T-helper 2 cell treated with Interferon-gamma antibody and Interleukin-4, amounts not matched to agents 100 ng/mL and 5 ng/mL, for 36 hours (primary cell): ENCODE measurements at regions not wholly inside any gene's neighbourhood (a gene's known extent, or its start where the extent isn't known, plus 50 kb on each side); places are given as distances from the start of the nearest gene placed in this dataset.
"Not testable (repeated sequence)": the region's sequence is repeated elsewhere in the genome, so short reads cannot be mapped to it uniquely, and the experiment has no call there.

Experiments used
- intact Hi-C: fragments of 100-400 bp; cut with micrococcal nuclease; formaldehyde crosslinking; loops from one replicate; pipeline ENCODE4 v1.15.1; 2023

- intact Hi-C loops = no loop called here
These were observed 314.7 kb upstream of the ROPN1 start for GRCh38 chr3:124306665-124307064.

DNA sequence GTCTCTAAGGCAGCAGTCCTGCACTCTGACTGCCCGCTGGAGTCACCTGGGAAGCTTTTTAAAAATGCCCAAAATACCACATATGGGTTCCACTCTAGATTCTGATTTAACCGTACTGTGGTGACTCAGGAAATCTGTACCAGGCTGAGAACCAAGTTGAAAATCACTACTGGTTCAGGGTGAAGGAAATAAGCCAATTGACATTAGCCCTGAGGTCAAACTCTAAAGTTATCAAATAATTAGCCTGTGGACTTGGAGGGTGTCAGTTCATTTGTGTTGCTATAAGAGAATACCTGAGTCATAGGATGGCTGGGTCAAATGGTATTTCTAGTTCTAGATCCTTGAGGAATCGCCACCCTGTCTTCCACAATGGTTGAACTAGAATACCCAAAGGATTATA lies 321.7 kb upstream of the ROPN1 start:
- intact Hi-C loops = no loop called here

DNA sequence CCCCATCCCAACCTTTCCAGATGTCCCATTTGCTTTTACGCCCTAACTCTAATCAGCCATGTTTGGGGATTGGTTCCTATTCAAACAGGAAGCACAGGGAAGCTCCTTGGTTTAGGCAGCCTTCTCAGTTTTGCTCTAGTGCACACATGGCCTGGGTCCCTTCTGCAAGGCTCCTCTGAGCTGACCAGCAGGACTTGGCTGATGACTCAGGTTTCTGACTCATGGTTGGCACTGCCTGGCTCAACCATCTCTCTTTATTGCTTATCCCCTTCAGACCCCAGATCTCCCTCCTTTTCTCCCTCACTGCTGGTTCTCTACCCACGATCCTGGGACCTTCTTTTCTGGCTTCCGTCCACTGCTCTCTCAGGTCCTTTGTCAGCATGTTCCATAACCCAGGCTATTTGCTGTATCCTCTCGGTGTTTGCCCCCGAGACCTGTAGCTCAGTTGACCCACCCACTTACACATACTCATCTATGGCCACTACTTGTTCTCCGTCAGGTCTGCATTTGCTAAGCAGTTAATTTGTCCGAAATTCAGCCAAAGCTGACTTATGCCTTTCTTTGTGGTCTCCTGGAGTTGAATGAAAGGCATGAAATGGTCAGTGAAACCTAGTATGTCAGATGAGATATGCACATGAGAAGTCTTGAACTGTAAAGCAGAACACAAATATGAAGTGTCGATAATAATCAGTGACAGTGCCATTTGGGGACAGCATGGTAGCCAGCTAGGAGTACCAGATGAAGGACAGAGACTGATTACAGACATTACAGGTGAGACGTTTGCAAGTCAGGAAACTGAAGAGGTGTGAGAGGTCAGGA lies 323.5 kb upstream of the ROPN1 start:
- intact Hi-C loops = no loop called here

DNA sequence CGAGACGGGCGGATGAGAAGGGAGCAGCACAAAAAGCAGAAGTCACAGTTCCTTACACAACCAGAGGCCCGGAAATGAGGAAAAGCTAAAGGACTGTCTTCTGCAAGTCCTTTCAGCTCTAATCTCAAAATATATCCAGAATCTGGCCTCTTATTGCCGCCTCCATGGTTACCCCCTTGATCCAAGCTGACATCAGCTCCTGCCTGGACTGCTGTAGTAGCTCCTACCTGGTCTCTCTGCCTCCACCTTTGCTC lies 324.0 kb upstream of the ROPN1 start:
- intact Hi-C loops = no loop called here

GRCh38 chr3:124318014-124318413 lies 326.1 kb upstream of the ROPN1 start:
- intact Hi-C loops = no loop called here

GRCh38 chr3:124318656-124319055 lies 326.7 kb upstream of the ROPN1 start:
- intact Hi-C loops = no loop called here

DNA sequence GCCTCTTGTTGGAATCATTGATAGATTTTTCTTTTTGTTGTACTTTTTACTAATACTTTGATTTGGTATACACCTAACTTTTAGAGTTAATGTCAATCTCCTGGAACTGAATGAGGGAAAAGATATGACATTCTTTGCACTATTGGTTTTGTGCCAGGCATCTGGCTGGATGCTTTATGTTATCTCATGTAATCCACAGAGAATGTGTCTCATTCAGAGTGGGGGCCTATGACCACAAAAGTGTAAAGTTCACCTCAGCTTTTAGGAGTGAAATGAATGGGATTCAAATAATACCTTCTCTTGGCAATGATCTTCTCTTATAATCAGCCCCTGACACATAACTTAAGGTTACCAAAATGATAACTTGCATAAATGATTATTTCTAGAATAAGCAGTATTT lies 329.1 kb upstream of the ROPN1 start:
- intact Hi-C loops = no loop called here

GRCh38 chr3:124322309-124322880 lies 330.5 kb upstream of the ROPN1 start:
- intact Hi-C loops = no loop called here

DNA sequence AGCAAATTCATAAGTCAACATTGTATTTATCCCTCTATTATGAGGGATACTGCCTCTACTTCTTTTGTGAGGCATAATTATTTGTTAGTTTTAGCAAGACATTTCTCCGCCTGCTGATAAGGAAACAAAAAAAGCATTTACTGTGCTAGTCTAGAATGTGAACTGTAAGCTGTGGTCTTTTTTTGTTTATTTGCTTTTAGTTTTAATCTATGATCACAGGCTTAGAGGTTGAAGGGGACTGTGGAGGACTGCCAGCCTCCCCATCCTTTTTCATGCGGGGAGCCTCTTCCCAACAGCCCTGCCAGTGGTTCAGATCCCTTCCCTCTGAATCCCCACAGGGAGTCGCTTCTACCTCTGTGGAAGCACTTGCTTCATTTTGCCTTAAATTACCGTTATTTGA lies 331.0 kb upstream of the ROPN1 start:
- intact Hi-C loops = no loop called here

- intact Hi-C loops = no loop called here
These were observed 333.3 kb upstream of the ROPN1 start for GRCh38 chr3:124325248-124325647.

DNA sequence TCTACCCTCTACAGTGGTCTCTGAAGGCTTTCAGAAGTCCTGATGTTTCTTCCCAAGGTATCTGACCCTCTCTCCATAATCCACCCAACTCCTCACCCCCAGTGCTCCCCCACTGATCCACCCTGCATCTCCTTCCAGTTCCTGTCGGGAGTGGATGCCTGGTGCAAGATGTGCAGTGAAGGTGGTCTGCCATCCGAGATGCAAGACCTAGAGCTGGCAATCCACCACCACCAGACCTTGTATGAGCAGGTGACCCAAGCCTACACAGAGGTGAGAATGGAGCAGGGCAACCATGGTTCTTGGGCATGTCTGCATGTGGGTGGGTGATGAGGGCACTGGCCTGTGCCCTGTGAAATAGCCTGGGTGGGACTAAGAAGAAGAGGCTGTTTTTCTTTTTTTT lies 337.8 kb upstream of the ROPN1 start:
- intact Hi-C loops = no loop called here

GRCh38 chr3:124333931-124334640 lies 342.2 kb upstream of the ROPN1 start:
- intact Hi-C loops = no loop called here

GRCh38 chr3:124336067-124336656 lies 344.2 kb upstream of the ROPN1 start:
- intact Hi-C loops = no loop called here

DNA sequence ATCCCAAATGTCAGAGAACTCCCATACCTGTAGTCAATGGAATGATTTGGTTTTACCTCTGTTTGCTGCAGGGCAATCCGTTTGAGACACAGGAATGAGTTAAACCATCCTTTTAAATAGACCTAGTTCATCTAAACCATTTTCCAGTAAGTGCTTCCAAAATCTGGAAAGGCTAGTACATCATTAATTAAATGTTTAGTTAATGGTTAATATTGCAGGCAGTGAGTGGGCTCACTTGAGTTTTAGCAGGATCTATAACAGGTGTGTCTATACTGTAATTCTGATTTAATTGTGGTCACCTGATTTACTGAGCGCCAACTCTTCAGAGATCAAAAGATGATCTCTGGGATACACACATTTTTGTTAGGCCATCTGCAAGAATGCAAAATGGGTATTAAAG lies 353.9 kb upstream of the ROPN1 start:
- intact Hi-C loops = no loop called here

GRCh38 chr3:124346487-124346886 lies 354.6 kb upstream of the ROPN1 start:
- intact Hi-C loops = no loop called here

DNA sequence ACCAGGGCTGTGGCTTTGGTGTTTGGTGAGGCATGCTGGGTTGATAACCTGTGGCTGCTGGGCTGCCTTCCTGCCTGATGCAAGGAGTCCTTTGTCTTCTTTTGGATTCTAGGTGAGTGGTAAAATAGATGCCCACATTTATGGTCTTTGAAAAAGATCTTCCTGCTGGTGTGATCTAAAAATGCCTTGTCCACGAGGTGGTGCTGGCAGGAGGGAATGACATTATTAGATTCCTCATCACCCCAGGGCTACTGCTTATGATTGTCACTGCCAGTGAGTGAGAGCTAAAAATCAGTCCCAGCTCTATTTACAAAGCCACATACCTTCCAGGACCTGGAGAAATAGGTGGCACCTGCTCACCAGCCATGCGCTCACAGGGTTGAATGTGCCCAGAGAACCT lies 355.5 kb upstream of the ROPN1 start:
- intact Hi-C loops = no loop called here

- intact Hi-C loops = not testable (repeated sequence)
These were observed 356.6 kb upstream of the ROPN1 start for GRCh38 chr3:124348555-124348954.

- intact Hi-C loops = loop anchor here (1.0 to 5.0 kb wide), 2 partner anchors 117 to 201 kb away; no protein-coding TSS in a partner anchor
These were observed 359.7 kb upstream of the ROPN1 start for GRCh38 chr3:124351430-124352148.

GRCh38 chr3:124352149-124352539 lies 360.2 kb upstream of the ROPN1 start:
- intact Hi-C loops = loop anchor here (5.0 kb wide), 1 partner anchor 200 kb away; no protein-coding TSS in a partner anchor

DNA sequence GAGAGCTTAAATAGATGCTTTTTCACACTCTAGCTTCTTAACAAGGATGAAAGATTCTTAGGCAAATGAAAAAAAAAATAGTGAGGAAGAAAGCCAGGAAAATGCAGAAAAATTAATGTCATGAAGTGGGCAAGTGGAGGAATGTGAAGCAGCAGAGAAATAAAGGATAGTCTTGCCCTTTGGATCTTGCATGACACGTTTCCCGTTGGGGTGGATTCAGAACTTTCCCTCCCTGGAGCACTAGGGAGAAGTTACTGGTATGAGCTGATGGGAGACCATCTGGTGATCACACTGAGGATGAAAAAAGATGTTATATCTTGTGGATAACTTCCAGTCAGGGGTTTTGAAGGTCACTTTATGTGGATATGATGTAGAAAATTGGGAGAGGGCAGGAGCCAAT lies 361.8 kb upstream of the ROPN1 start:
- intact Hi-C loops = loop anchor here (5.0 kb wide), 1 partner anchor 199 kb away; no protein-coding TSS in a partner anchor

DNA sequence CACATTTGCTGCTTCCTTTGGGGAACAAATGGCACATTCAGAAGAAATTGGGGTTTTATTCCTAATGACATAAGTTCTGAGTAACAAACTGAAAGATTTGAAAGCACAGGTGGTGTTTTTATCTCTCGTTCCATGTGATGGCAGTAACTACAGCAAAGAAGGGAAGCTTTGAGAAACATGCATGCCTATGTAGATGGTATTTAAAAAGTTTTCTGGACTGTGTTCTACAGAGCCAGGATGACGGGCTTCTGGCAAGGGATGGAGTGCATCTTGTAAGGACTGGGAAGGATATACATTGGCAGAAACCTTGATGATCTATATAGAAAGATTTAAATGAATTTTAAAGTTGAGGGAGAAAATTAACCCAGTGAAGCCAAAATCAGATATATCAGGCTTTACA lies 362.2 kb upstream of the ROPN1 start:
- intact Hi-C loops = loop anchor here (5.0 kb wide), 1 partner anchor 198 kb away; no protein-coding TSS in a partner anchor

DNA sequence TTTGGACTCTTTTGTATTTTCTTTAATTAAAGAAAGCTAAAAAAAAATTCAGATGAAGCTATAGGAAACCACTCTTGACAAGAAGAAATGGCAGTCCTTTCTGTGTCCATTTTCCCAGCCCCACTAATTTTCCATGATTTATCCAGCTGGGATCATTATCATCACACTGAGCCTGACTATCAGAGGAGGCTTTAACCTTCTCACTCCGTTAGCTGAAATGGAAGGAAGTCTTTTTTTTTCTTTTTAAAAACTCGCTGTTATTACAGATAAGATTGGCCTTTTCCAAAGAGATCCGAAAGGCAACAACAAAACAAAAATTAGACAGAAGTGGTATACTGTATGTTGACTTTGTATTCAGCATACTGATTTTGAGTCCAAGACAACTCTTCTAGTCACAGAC lies 366.2 kb upstream of the ROPN1 start:
- intact Hi-C loops = no loop called here
